NCI-H345 (cell line): ENCODE measurements at regions not wholly inside any gene's neighbourhood (a gene's known extent, or its start where the extent isn't known, plus 50 kb on each side); places are given as distances from the start of the nearest gene placed in this dataset.
A peak's percentile ranks its signal among the peaks of the same experiment; 100 is the strongest.
"Not testable (repeated sequence)": the region's sequence is repeated elsewhere in the genome, so short reads cannot be mapped to it uniquely, and the experiment has no call there.

Experiments used
- DNase-seq: peaks from one replicate; lab custom pipeline; 2025; lab: John Stamatoyannopoulos, UW

- no peak for DNase-seq
Observed at GRCh38 chr1:213324859-213325258, 273.8 kb downstream of the RPS6KC1 start.

GRCh38 chr1:213325482-213325881 lies 274.4 kb downstream of the RPS6KC1 start:
- DNase-seq = no peak

GRCh38 chr1:213326281-213327016 lies 275.4 kb downstream of the RPS6KC1 start:
- no peak for DNase-seq

- DNase-seq = no peak
Observed at GRCh38 chr1:213327017-213327667, 276.1 kb downstream of the RPS6KC1 start.

- DNase-seq = no peak
Observed at GRCh38 chr1:213329406-213330008, 278.5 kb downstream of the RPS6KC1 start.

- DNase-seq = no peak
Observed at GRCh38 chr1:213330281-213330680, 279.2 kb downstream of the RPS6KC1 start.

- no peak for DNase-seq
Observed at GRCh38 chr1:213331631-213332175, 280.7 kb downstream of the RPS6KC1 start.

- no peak for DNase-seq
Observed at GRCh38 chr1:213332491-213332890, 281.4 kb downstream of the RPS6KC1 start.

- no peak for DNase-seq
Observed at GRCh38 chr1:213333121-213333520, 282.1 kb downstream of the RPS6KC1 start.

GRCh38 chr1:213335084-213335483 lies 284.0 kb downstream of the RPS6KC1 start:
- peak; percentile 4 for DNase-seq

GRCh38 chr1:213337025-213337678 lies 286.1 kb downstream of the RPS6KC1 start:
- DNase-seq = no peak

- DNase-seq = no peak
Observed at GRCh38 chr1:213340593-213340992, 289.6 kb downstream of the RPS6KC1 start.

- DNase-seq = no peak
Observed at GRCh38 chr1:213345621-213346020, 294.6 kb downstream of the RPS6KC1 start.

- DNase-seq = no peak
Observed at GRCh38 chr1:213357403-213357802, 306.4 kb downstream of the RPS6KC1 start.

GRCh38 chr1:213358368-213358767 lies 307.3 kb downstream of the RPS6KC1 start:
- not testable (repeated sequence) for DNase-seq

GRCh38 chr1:213362598-213362997 lies 311.6 kb downstream of the RPS6KC1 start:
- DNase-seq = no peak

GRCh38 chr1:213366141-213366831 lies 315.2 kb downstream of the RPS6KC1 start:
- no peak for DNase-seq

- no peak for DNase-seq
Observed at GRCh38 chr1:213369465-213369864, 318.4 kb downstream of the RPS6KC1 start.

GRCh38 chr1:213370523-213370922 lies 319.5 kb downstream of the RPS6KC1 start:
- DNase-seq = no peak

GRCh38 chr1:213371525-213371846 lies 320.4 kb downstream of the RPS6KC1 start:
- DNase-seq = no peak

GRCh38 chr1:213371847-213372619 lies 321.0 kb downstream of the RPS6KC1 start:
- DNase-seq = peak; percentile 45
